ENCODE measurements at regions not wholly inside any gene's neighbourhood (a gene's known extent, or its start where the extent isn't known, plus 50 kb on each side); places are given as distances from the start of the nearest gene placed in this dataset.

GRCh38 chr6:163659803-163660202 lies 245.3 kb downstream of the QKI start:
- TF ChIP-seq CTCF (IDR thresholded peaks at IDR 0.05) (no peak), EP300 (IDR thresholded peaks at IDR 0.05) (no peak), POLR2A (IDR thresholded peaks at IDR 0.05) (no peak)

Data from tibial nerve (tissue), 4 donors.